ENCODE measurements at regions not wholly inside any gene's neighbourhood (a gene's known extent, or its start where the extent isn't known, plus 50 kb on each side); places are given as distances from the start of the nearest gene placed in this dataset.

GRCh38 chr13:76470991-76471390 is 415.2 kb downstream of the KCTD12 start:
- Histone ChIP-seq H3K27ac (ENCODE audit: insufficient read length, low read depth, low read length) (no peak overlapping the region), H2AK5ac (ENCODE audit: insufficient read length, low read length) (no peak overlapping the region), H3K9ac (ENCODE audit: extremely low read depth, insufficient read length, low read length) (no peak overlapping the region), H3K79me1 (ENCODE audit: insufficient read depth, low read depth, low read length, poor library complexity, severe bottlenecking) (no peaks in the 10 kb centered on the region), H4K91ac (ENCODE audit: insufficient read length, low read depth, low read length) (no peak overlapping the region), H3K79me2 (ENCODE audit: insufficient read depth, low read length) (no peaks in the 10 kb centered on the region), H3K4me2 (ENCODE audit: insufficient read depth, insufficient read length, low read length) (no peak overlapping the region), H3K18ac (ENCODE audit: insufficient read length, low read depth, low read length) (no peak overlapping the region), H3T11ph (ENCODE audit: low read length) (no peak overlapping the region), H3K23me2 (ENCODE audit: insufficient read length, low read depth, low read length, poor library complexity, severe bottlenecking) (no peaks in the 10 kb centered on the region), H2BK12ac (ENCODE audit: insufficient read length, low read depth, low read length) (no peak overlapping the region), H3K14ac (ENCODE audit: insufficient read depth, low read length) (no peak overlapping the region), H3K23ac (ENCODE audit: insufficient read length, low read depth, low read length) (no peak overlapping the region), H4K8ac (replicated peaks; ENCODE audit: insufficient read length, low read depth, low read length) (no peak overlapping the region), H4K5ac (ENCODE audit: insufficient read length, low read depth, low read length) (no peak overlapping the region), H2BK15ac (ENCODE audit: low read depth, low read length) (no peak overlapping the region), H4K20me1 (ENCODE audit: control insufficient read depth, insufficient read depth, insufficient read length) (no peaks in the 10 kb centered on the region), H2BK120ac (ENCODE audit: low read depth, low read length, poor library complexity, severe bottlenecking) (no peak overlapping the region), H3K9me3 (ENCODE audit: control insufficient read depth, low read depth, low read length) (no peaks in the 10 kb centered on the region), H3K27me3 (ENCODE audit: insufficient read depth, low read length) (no peaks in the 10 kb centered on the region), H2BK5ac (ENCODE audit: insufficient read length, low read length) (no peak overlapping the region), H2AFZ (ENCODE audit: low read length) (no peak overlapping the region), H3K56ac (ENCODE audit: insufficient read length, low read depth, low read length) (no peak overlapping the region), H3K4me1 (ENCODE audit: insufficient read depth, low read length) (no peaks in the 10 kb centered on the region; the same call in 1 of the 2 replicates), H2BK20ac (ENCODE audit: low read depth, low read length, poor library complexity, severe bottlenecking) (no peak overlapping the region), H3K4ac (ENCODE audit: low read depth, low read length) (no peak overlapping the region)
- DNase-seq: no peak
- WGBS (ENCODE audit: extremely low coverage, insufficient read length, low lambda C conversion rate): no CpG with 5 or more reads among the region's 6 CpGs
- Mint-ChIP-seq H3K36me3 (ENCODE audit: insufficient read depth in 1 of 3, low read depth in 3 of 3) (no peaks in the 10 kb centered on the region), H3K27ac (no peak overlapping the region), H3K4me1 (peaks cover 8 to 9% of the 10 kb centered on the region in 2 experiments), H3K27me3 (ENCODE audit: low read depth) (no peaks in the 10 kb centered on the region), H3K9me3 (no peaks in the 10 kb centered on the region), H3K4me3 (no peak overlapping the region)
- TF ChIP-seq, protein P1, sequence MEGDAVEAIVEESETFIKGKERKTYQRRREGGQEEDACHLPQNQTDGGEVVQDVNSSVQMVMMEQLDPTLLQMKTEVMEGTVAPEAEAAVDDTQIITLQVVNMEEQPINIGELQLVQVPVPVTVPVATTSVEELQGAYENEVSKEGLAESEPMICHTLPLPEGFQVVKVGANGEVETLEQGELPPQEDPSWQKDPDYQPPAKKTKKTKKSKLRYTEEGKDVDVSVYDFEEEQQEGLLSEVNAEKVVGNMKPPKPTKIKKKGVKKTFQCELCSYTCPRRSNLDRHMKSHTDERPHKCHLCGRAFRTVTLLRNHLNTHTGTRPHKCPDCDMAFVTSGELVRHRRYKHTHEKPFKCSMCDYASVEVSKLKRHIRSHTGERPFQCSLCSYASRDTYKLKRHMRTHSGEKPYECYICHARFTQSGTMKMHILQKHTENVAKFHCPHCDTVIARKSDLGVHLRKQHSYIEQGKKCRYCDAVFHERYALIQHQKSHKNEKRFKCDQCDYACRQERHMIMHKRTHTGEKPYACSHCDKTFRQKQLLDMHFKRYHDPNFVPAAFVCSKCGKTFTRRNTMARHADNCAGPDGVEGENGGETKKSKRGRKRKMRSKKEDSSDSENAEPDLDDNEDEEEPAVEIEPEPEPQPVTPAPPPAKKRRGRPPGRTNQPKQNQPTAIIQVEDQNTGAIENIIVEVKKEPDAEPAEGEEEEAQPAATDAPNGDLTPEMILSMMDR (conservative IDR thresholded peaks at IDR 0.05): no peak
